Endothelial cell of umbilical vein (primary cell): ENCODE measurements at regions not wholly inside any gene's neighbourhood (a gene's known extent, or its start where the extent isn't known, plus 50 kb on each side); places are given as distances from the start of the nearest gene placed in this dataset. TPM values are rescaled to one million over a fixed set of nuclear protein-coding genes. Genes with fewer than 3 reads are reported as not detected.

ENCODE experiments used
- BruUV-seq: library from RNA; stranded (reverse); fragments of 400-500 nt; replicated peaks from 2 replicates; lab custom pipeline; 2021; lab: Mats Ljungman, UMichigan
- CTCF ChIA-PET: fragments of 300-600, 350-600 bp; sonication (Branson Sonifier 250); formaldehyde crosslinking; loops from one replicate; lab custom pipeline; 2021; ENCODE audit warnings: antibody characterized with exemption, inconsistent platforms; lab: Charles Lee
- POLR2A ChIA-PET: fragments of 300-600, 350-600 bp; sonication (Branson Sonifier 250); formaldehyde crosslinking; loops from one replicate; lab custom pipeline; 2021; ENCODE audit warnings: antibody characterized with exemption, inconsistent platforms; lab: Charles Lee
- DNase-seq: peaks from one replicate; pipeline ENCODE4 v3.0.0-alpha.2; 2011; ENCODE audit warnings: low read depth, low spot score
- FAIRE-seq: peaks from 2 replicates; lab custom pipeline; 2011; peaks lifted over from hg19 to GRCh38; lab: Jason Lieb, UNC
- H2AFZ ChIP-seq: 2 replicates; pipeline ENCODE4 v1.6.0; 2012; ENCODE audit warnings: low read depth, low read length, control low read depth, inconsistent platforms
- H3K27ac ChIP-seq: 2 replicates; pipeline ENCODE4 v1.5.1; 2011; ENCODE audit warnings: low read depth, mild to moderate bottlenecking, control low read depth, low read length, moderate library complexity; ENCODE audit not compliant: insufficient read depth
- H3K27me3 ChIP-seq, 2 experiments: 2 replicates each; pipeline versions ENCODE4 v1.6.0 to v1.6.1; 2011; ENCODE audit warnings: low read length in 2 of 2, mixed read lengths in 1 of 2; ENCODE audit not compliant: control insufficient read depth in 2 of 2, insufficient read depth in 2 of 2
- H3K36me3 ChIP-seq, 2 experiments: 2 replicates in 1 of 2; 3 replicates in 1 of 2; pipeline ENCODE4 v1.5.1; 2011; ENCODE audit warnings: low read length in 2 of 2, mild to moderate bottlenecking in 1 of 2, moderate library complexity in 1 of 2; ENCODE audit not compliant: control insufficient read depth in 2 of 2, insufficient read depth in 2 of 2; ENCODE audit errors: extremely low read depth in 1 of 2
- H3K4me1 ChIP-seq: 3 replicates; pipeline ENCODE4 v1.5.1; 2011; ENCODE audit warnings: mild to moderate bottlenecking, low read length; ENCODE audit not compliant: control insufficient read depth, insufficient read depth; ENCODE audit errors: extremely low read depth
- H3K4me2 ChIP-seq: 2 replicates; pipeline ENCODE4 v1.6.1; 2011; ENCODE audit warnings: low read length, control low read depth, mixed read lengths; ENCODE audit not compliant: insufficient read depth
- H3K4me3 ChIP-seq, 3 experiments: fragments of 200-600 bp in 1 of 3; sonication (generic), shearing (Covaris generic) in 1 of 3; replicated peaks in 1 of 3; 2 replicates each; pipeline ENCODE4 v1.5.1; 2011 to 2016; ENCODE audit warnings: control low read depth in 3 of 3, low read length in 3 of 3, mild to moderate bottlenecking in 2 of 3, inconsistent platforms in 1 of 3, low read depth in 1 of 3, moderate library complexity in 1 of 3; ENCODE audit not compliant: insufficient read depth in 1 of 3
- H3K79me2 ChIP-seq: 2 replicates; pipeline ENCODE4 v1.6.0; 2012; ENCODE audit warnings: low read length, inconsistent platforms; ENCODE audit not compliant: control insufficient read depth, insufficient read depth
- H3K9ac ChIP-seq: replicated peaks from 2 replicates; pipeline ENCODE3; 2011; ENCODE audit warnings: low read length, control low read depth; ENCODE audit not compliant: insufficient read depth; ENCODE audit errors: extremely low read depth
- H3K9me1 ChIP-seq: replicated peaks from 3 replicates; pipeline ENCODE4 v1.6.0; 2011; ENCODE audit warnings: mild to moderate bottlenecking, low read length; ENCODE audit not compliant: control insufficient read depth, insufficient read depth; ENCODE audit errors: extremely low read depth
- H3K9me3 ChIP-seq: replicated peaks from 2 replicates; pipeline ENCODE4 v1.5.1; 2012; ENCODE audit warnings: low read length, inconsistent platforms; ENCODE audit not compliant: control insufficient read depth, insufficient read depth
- H4K20me1 ChIP-seq: replicated peaks from 2 replicates; pipeline ENCODE3; 2011; ENCODE audit warnings: mild to moderate bottlenecking, low read length; ENCODE audit not compliant: control insufficient read depth, insufficient read depth; ENCODE audit errors: extremely low read depth
- EZH2 ChIP-seq: IDR thresholded peaks from 2 replicates; pipeline ENCODE4 v1.6.1; 2012; ENCODE audit warnings: borderline replicate concordance, low read depth, mild to moderate bottlenecking, moderate library complexity, low read length, inconsistent platforms; ENCODE audit not compliant: severe bottlenecking
- FOS ChIP-seq: IDR thresholded peaks from 2 replicates; pipeline ENCODE4 v1.6.1; 2011; ENCODE audit warnings: mild to moderate bottlenecking, low read length, moderate library complexity, borderline replicate concordance; ENCODE audit not compliant: insufficient read depth
- GATA2 ChIP-seq: IDR thresholded peaks from 2 replicates; pipeline ENCODE4 v1.7.0; 2011; ENCODE audit warnings: low read depth, mild to moderate bottlenecking, moderate library complexity, mixed read lengths, low read length; ENCODE audit not compliant: insufficient read length, insufficient read depth
- JUN ChIP-seq: IDR thresholded peaks from 2 replicates; pipeline ENCODE4 v1.6.1; 2011; ENCODE audit warnings: borderline replicate concordance, low read depth; ENCODE audit not compliant: insufficient read length, insufficient read depth
- MYC ChIP-seq: IDR thresholded peaks from one replicate; pipeline ENCODE4 v1.6.1; 2011; ENCODE audit warnings: mild to moderate bottlenecking, low read depth, low read length
- POLR2A ChIP-seq: IDR thresholded peaks from 2 replicates; pipeline ENCODE4 v1.6.1; 2012; ENCODE audit warnings: low read depth, mild to moderate bottlenecking, control low read depth, low read length
- POLR2AphosphoS5 ChIP-seq: IDR thresholded peaks from 2 replicates; pipeline ENCODE4 v1.6.1; 2012; ENCODE audit warnings: low read depth, mild to moderate bottlenecking, control low read depth, low read length, moderate library complexity; ENCODE audit not compliant: insufficient read depth
- dilution Hi-C: fragments of 300-500 bp; cut with MboI; formaldehyde crosslinking; loops from one replicate; pipeline ENCODE4 v1.15.0; 2019; ENCODE audit warnings: low sequenced_read_pairs; ENCODE audit not compliant: extremely low pct_ligation_motif_present
- intact Hi-C: fragments of 100-400 bp; cut with micrococcal nuclease; formaldehyde crosslinking; loops from one replicate; pipeline ENCODE4 v1.10.0; 2022
- small RNA-seq: library from RNA; depleted of rRNA; stranded (forward); fragments of <200 nt; gene quantifications from one replicate; pipeline ENCODE3, GENCODE V24; 2012; ENCODE audit warnings: low replicate concordance, low read depth; ENCODE audit not compliant: insufficient read depth, insufficient read length
- TF ChIP-seq, protein P1 (sequence below), 2 donors: IDR thresholded peaks; 1 replicate in 1 of 2; 2 replicates in 1 of 2; pipeline ENCODE4 v1.5.1; 2011; ENCODE audit warnings: low read length in 2 of 2, mild to moderate bottlenecking in 2 of 2, moderate library complexity in 2 of 2, control low read depth in 1 of 2, inconsistent platforms in 1 of 2, low read depth in 1 of 2; ENCODE audit not compliant: insufficient read depth in 1 of 2; ENCODE audit errors: extremely low read depth in 1 of 2
- TF ChIP-seq, protein P2 (sequence below): IDR thresholded peaks from 2 replicates; pipeline ENCODE4 v1.6.1; 2011; ENCODE audit not compliant: insufficient read depth, insufficient read length

DNA sequence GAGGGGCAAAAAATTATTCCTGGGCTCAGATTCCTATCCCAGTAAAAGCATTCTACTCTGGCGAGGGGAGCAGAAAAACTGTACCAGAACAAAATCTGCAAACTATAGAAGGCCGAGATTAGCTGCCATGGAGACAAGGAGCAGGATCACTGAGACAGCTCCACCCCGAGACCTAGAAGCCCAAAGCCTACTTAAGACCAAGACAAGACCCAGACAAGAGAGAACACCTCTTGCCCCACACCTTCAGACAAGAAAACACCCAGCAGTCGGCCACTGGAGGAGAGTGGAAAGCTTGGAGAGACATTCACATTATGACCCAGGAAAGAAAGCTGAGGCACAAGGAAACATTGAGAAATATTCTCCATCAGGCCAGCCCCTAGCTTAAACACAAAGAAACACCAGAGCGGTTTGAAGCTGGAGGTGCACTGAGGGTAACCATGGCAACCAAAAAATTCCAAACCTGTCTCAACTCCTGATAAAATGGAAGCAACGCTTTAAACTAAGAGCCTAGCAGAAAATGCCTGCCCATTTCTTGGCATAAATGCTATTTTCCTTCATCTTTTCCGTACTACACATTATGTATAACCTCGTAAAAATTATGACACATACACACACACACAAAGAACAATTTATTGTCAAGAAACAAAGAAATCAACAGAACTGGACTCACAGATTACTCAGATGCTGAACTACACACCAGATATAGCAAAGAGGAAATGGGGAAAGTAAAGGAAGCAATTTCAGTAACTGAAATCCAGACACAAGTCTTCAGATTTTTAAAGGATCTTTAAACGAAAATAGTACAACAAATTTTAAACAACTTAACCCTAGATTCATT is 53.8 kb upstream of the FTMT start:
- no peak for TF ChIP-seq JUN
- no peak for TF ChIP-seq EZH2
- TF ChIP-seq GATA2 = no peak
- TF ChIP-seq POLR2A = no peak
- no peak for TF ChIP-seq POLR2AphosphoS5
- TF ChIP-seq, protein P1, sequence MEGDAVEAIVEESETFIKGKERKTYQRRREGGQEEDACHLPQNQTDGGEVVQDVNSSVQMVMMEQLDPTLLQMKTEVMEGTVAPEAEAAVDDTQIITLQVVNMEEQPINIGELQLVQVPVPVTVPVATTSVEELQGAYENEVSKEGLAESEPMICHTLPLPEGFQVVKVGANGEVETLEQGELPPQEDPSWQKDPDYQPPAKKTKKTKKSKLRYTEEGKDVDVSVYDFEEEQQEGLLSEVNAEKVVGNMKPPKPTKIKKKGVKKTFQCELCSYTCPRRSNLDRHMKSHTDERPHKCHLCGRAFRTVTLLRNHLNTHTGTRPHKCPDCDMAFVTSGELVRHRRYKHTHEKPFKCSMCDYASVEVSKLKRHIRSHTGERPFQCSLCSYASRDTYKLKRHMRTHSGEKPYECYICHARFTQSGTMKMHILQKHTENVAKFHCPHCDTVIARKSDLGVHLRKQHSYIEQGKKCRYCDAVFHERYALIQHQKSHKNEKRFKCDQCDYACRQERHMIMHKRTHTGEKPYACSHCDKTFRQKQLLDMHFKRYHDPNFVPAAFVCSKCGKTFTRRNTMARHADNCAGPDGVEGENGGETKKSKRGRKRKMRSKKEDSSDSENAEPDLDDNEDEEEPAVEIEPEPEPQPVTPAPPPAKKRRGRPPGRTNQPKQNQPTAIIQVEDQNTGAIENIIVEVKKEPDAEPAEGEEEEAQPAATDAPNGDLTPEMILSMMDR (IDR thresholded peaks at IDR 0.05; ENCODE audit: extremely low read depth in 1 of 2, insufficient read depth in 1 of 2, low read depth in 1 of 2, low read length in 2 of 2) = no peak
- no peak for TF ChIP-seq MYC
- no peak for TF ChIP-seq FOS
- TF ChIP-seq, protein P2, sequence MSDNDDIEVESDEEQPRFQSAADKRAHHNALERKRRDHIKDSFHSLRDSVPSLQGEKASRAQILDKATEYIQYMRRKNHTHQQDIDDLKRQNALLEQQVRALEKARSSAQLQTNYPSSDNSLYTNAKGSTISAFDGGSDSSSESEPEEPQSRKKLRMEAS = no peak
- CTCF ChIA-PET = no interaction called here
- no TSS peak for BruUV-seq
- dilution Hi-C loops (no loop called here), intact Hi-C loops (no loop called here)
- Histone ChIP-seq H3K27ac (no peak overlapping the region), H3K4me1 (no peaks in the 10 kb centered on the region), H3K36me3 (no peaks in the 10 kb centered on the region), H3K79me2 (no peaks in the 10 kb centered on the region), H3K4me2 (no peak overlapping the region), H3K4me3 (no peak overlapping the region), H3K27me3 (no peaks in the 10 kb centered on the region), H3K9me1 (no peaks in the 10 kb centered on the region), H3K9ac (no peak overlapping the region), H3K9me3 (no peaks in the 10 kb centered on the region), H2AFZ (no peak overlapping the region), H4K20me1 (no peaks in the 10 kb centered on the region)
- DNase-seq (no peak), FAIRE-seq (no peak)
- POLR2A ChIA-PET = no interaction called here

Small RNAs in the stretch of these regions (small RNA-seq; reads per million reads assigned to genes)
- not detected for gene AC010350.1
